Left lung (tissue), 4 donors: ENCODE measurements at regions not wholly inside any gene's neighbourhood (a gene's known extent, or its start where the extent isn't known, plus 50 kb on each side); places are given as distances from the start of the nearest gene placed in this dataset.

Experiments
- ATAC-seq: fragments of 200-7000 bp; cut with Tn5 transposase; one replicate; pipeline ENCODE4 v1.9.1; 2020; ENCODE audit warnings: moderate library complexity
- DNase-seq, 4 donors: peaks; one replicate each; pipeline ENCODE4 v3.0.0-alpha.2; 2013 to 2020
- H3K27ac ChIP-seq, 2 donors: fragments of 200-600 bp; sonication (generic) in 1 of 2; one replicate each; pipeline versions ENCODE4 v1.5.0 to v1.8.0; 2020 to 2021
- H3K27me3 ChIP-seq, 2 donors: fragments of 200-600 bp; sonication (generic) in 1 of 2; one replicate each; pipeline versions ENCODE4 v1.5.0 to v1.8.0; 2020 to 2021
- H3K36me3 ChIP-seq, 2 donors: fragments of 200-600 bp; sonication (generic) in 1 of 2; one replicate each; pipeline versions ENCODE4 v1.5.0 to v1.8.0; 2020 to 2021
- H3K4me1 ChIP-seq, 2 donors: fragments of 200-600 bp; one replicate each; pipeline ENCODE4 v1.8.0; 2021
- H3K4me3 ChIP-seq, 2 donors: fragments of 200-600 bp; sonication (generic) in 1 of 2; one replicate each; pipeline versions ENCODE4 v1.5.0 to v1.8.0; 2020 to 2021; ENCODE audit warnings: mild to moderate bottlenecking in 1 of 2
- H3K9me3 ChIP-seq, 2 donors: fragments of 200-600 bp; sonication (generic) in 1 of 2; one replicate each; pipeline versions ENCODE4 v1.5.0 to v1.8.0; 2020 to 2021
- intact Hi-C, 2 donors: fragments of 100-400 bp; cut with DNase I; formaldehyde crosslinking; loops; one replicate each; pipeline versions ENCODE4 v1.11.2 to v1.14.2; 2022
- TF ChIP-seq, protein P1 (sequence below), 2 donors: fragments of 200-600 bp; sonication (generic) in 1 of 2; IDR thresholded peaks; one replicate each; pipeline versions ENCODE4 v1.5.0 to v1.8.0; 2021; ENCODE audit warnings: antibody characterized with exemption in 2 of 2
- donor health status: DM: no; HTN: yes; CAD: no.
- donor health status: DM: no; HTN: no; CAD: no.

DNA sequence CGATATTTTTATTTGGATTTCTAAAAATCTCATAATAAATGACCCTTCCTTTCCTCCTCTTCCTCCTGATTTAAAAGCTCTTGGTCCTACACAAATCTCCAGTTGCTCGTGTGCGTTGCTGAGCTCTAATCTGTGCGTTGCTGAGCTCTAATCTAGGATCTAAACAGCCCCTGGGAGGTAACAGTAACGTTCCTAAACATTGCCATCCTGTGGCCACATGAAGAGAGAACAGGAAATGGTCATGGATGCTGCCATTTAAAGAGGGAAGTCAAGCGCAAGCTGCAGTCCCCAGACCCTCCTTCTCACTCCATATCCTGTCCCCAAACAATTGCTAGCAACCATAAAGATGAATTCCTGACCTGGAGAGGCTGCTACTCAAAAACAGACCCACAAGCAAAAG is 170.8 kb downstream of the NUFIP1 start:
- TF ChIP-seq, protein P1, sequence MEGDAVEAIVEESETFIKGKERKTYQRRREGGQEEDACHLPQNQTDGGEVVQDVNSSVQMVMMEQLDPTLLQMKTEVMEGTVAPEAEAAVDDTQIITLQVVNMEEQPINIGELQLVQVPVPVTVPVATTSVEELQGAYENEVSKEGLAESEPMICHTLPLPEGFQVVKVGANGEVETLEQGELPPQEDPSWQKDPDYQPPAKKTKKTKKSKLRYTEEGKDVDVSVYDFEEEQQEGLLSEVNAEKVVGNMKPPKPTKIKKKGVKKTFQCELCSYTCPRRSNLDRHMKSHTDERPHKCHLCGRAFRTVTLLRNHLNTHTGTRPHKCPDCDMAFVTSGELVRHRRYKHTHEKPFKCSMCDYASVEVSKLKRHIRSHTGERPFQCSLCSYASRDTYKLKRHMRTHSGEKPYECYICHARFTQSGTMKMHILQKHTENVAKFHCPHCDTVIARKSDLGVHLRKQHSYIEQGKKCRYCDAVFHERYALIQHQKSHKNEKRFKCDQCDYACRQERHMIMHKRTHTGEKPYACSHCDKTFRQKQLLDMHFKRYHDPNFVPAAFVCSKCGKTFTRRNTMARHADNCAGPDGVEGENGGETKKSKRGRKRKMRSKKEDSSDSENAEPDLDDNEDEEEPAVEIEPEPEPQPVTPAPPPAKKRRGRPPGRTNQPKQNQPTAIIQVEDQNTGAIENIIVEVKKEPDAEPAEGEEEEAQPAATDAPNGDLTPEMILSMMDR (IDR thresholded peaks at IDR 0.05) = no peak
- no peaks in the 10 kb centered on the region for H3K27me3 ChIP-seq
- intact Hi-C loops = no loop called here
- ATAC-seq (peak; percentile 50), DNase-seq (no peak)
- no peak overlapping the region for H3K27ac ChIP-seq
- no peaks in the 10 kb centered on the region for H3K9me3 ChIP-seq
- H3K4me3 ChIP-seq = no peak overlapping the region
- no peaks in the 10 kb centered on the region for H3K36me3 ChIP-seq
- H3K4me1 ChIP-seq = peaks cover 0 to 2% of the 10 kb centered on the region in 2 donors

- no peak for DNase-seq
- H3K9me3 ChIP-seq = no peaks in the 10 kb centered on the region
- H3K27me3 ChIP-seq = no peaks in the 10 kb centered on the region
- no peaks in the 10 kb centered on the region for H3K36me3 ChIP-seq
- H3K27ac ChIP-seq = no peak overlapping the region
- intact Hi-C loops = no loop called here
- peaks cover 0 to 2% of the 10 kb centered on the region in 2 donors for H3K4me1 ChIP-seq
- TF ChIP-seq, protein P1 (IDR thresholded peaks at IDR 0.05) = no peak
- no peak overlapping the region for H3K4me3 ChIP-seq
- ATAC-seq = no peak
Observed at GRCh38 chr13:44818016-44818415, 171.3 kb downstream of the NUFIP1 start.

GRCh38 chr13:44817131-44817671 is 172.1 kb downstream of the NUFIP1 start:
- H3K4me1 ChIP-seq = peaks cover 0 to 2% of the 10 kb centered on the region in 2 donors
- TF ChIP-seq, protein P1 (IDR thresholded peaks at IDR 0.05) = no peak
- H3K4me3 ChIP-seq = no peak overlapping the region
- H3K27me3 ChIP-seq = no peaks in the 10 kb centered on the region
- ATAC-seq = no peak
- no peaks in the 10 kb centered on the region for H3K36me3 ChIP-seq
- no peak for DNase-seq
- H3K9me3 ChIP-seq = no peaks in the 10 kb centered on the region
- H3K27ac ChIP-seq = no peak overlapping the region
- intact Hi-C loops = no loop called here

GRCh38 chr13:44816701-44817100 is 172.6 kb downstream of the NUFIP1 start:
- H3K27ac ChIP-seq = no peak overlapping the region
- peaks cover 0 to 2% of the 10 kb centered on the region in 2 donors for H3K4me1 ChIP-seq
- intact Hi-C loops = no loop called here
- TF ChIP-seq, protein P1 (IDR thresholded peaks at IDR 0.05) = no peak
- H3K36me3 ChIP-seq = no peaks in the 10 kb centered on the region
- no peak overlapping the region for H3K4me3 ChIP-seq
- DNase-seq (no peak), ATAC-seq (no peak)
- H3K27me3 ChIP-seq = no peaks in the 10 kb centered on the region
- no peaks in the 10 kb centered on the region for H3K9me3 ChIP-seq

DNA sequence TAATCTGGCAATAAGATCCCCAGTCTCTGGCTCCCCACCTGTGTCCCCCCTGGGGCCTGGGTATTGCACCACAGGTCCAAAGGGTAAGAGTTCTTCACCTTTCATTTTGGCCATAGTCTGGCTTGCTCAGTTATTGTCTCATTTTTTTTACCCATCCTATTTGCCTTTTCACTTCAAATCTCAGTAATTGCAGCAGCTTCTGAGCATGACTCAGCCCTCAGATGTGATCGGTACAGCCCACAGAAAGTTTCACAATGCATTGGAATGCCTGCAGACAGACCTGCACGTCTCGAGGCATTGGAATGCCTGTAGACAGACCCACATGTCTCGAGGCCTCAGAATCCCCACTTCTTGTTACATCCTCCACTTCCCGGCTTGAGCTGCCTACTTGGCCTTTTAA is 173.6 kb downstream of the NUFIP1 start:
- H3K27ac ChIP-seq = no peak overlapping the region
- H3K4me3 ChIP-seq = no peak overlapping the region
- ATAC-seq (peak; percentile 94), DNase-seq (peak in 2 of 4 donors; percentile 32 to 72)
- no peaks in the 10 kb centered on the region for H3K27me3 ChIP-seq
- peaks cover 0 to 5% of the 10 kb centered on the region in 2 donors for H3K4me1 ChIP-seq
- intact Hi-C loops = no loop called here
- no peaks in the 10 kb centered on the region for H3K9me3 ChIP-seq
- no peaks in the 10 kb centered on the region for H3K36me3 ChIP-seq
- TF ChIP-seq, protein P1 (IDR thresholded peaks at IDR 0.05) = no peak
